K562 (cell line): ENCODE measurements at regions not wholly inside any gene's neighbourhood (a gene's known extent, or its start where the extent isn't known, plus 50 kb on each side); places are given as distances from the start of the nearest gene placed in this dataset.
A peak's percentile ranks its signal among the peaks of the same experiment; 100 is the strongest.

Source experiments
- MGA ChIP-seq: fragments of 450-650 bp; IDR thresholded peaks from 2 replicates; pipeline ENCODE4 v1.6.1; 2016; ENCODE audit warnings: mild to moderate bottlenecking, moderate library complexity

- TF ChIP-seq MGA = 0 out of 2 replicates have a peak, but pooled peaks have one; percentile 19
These were observed 119.6 kb downstream of the ALG1L2 start (continued) for GRCh38 chr3:130201272-130201671.
